Smooth muscle cell of the brain vasculature (primary cell): ENCODE measurements at regions not wholly inside any gene's neighbourhood (a gene's known extent, or its start where the extent isn't known, plus 50 kb on each side); places are given as distances from the start of the nearest gene placed in this dataset.

ENCODE experiments used
- DNase-seq: peaks from one replicate; pipeline ENCODE4 v3.0.0-alpha.2; 2012; ENCODE audit warnings: low read depth, low spot score

DNA sequence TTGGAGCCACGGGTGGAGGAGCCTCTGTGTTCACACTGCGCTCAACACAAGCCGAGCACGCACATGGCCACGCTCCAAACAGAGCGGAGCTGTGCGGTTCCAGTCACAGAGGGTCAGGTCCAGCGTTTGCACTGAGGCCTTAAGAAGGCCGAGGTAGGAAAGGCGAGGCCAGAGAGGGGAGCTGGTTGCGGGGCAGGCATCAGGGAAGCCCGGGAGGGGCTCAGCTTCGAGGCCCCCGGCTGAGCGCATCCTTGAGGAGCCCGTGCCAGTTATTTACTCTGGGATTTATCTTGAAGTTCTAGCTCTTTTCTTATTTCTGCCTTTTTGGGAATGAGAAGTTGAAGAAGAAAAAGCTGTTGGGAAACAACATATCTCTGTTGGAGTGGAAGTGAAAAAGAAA lies 140.8 kb downstream of the IRX1 start:
- no peak for DNase-seq

DNA sequence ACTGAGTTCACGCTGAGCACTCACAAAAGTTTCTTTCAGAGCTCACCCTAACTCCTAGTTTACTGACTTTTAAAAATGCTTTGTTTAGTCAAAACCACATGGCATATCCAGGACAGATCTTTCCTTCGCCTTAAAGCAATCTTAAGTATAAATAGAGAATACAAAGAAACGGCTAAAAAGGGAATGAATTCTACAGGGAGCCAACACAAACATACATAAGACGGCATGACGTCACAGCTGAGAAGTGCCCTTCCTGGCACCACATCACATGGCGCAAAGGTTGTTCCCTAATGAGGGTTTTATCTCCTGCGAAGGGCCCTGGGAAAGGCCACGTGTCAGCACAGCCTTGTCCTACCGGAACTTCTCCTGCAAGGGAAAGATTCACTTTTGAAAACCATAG lies 141.3 kb downstream of the IRX1 start:
- no peak for DNase-seq

DNA sequence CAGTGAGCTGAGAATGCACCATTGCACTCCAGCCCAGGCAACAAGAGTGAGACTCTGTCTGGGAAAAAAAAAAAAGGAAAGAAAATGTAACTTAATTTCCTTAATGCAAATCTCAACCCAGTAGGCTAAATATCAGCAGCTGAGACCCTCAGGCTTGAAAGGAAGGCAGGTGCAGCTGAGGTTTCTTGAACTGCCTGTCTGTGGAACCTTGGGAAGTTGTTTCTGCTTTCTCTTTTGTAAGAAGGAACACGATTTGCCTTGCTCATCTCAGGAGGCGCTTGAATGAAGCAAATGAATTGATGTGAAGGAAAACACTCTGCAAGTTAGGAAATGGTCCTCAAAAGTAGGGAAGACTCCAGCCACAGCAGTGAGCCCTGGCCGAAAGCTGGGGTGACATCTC lies 143.3 kb downstream of the IRX1 start:
- no peak for DNase-seq

DNA sequence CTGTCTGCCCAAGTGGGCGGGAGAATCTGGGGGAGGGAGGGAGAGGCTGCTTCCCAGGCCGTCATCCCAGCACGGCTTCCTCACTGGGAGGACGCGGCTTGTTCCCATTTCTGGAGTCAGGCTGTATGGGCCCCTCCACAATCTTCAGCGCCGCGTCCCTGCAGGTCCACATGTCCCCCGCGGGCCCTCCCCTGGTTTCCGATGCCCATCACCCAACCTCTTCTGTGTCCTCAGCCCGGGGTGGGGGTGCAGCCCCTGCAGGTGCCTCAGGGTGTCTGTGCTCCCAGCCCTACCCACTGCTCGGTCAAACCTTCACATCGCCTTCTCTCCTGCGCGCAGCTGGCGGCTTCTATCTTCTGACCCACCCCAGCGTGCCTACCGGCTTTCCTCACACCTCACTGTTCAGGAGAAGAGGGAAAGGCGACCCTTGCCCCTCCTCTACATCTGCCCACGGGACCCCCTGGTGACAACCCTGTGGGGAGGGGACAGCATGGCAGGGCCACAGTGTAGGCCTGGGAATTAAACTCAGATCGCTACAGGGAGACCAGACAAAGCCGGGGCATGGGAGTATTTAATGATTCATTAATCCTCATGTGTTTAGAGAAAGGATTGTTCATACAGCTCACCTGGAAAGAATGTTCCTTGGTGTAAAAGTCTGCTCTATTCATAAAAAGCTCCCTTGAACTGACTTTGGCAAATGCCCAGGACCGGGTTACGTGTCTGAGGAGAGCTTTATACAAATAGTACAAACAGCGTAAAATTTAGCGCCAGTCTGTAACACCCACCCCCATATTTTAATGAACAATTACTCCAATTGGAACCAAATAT lies 145.1 kb downstream of the IRX1 start:
- no peak for DNase-seq

DNA sequence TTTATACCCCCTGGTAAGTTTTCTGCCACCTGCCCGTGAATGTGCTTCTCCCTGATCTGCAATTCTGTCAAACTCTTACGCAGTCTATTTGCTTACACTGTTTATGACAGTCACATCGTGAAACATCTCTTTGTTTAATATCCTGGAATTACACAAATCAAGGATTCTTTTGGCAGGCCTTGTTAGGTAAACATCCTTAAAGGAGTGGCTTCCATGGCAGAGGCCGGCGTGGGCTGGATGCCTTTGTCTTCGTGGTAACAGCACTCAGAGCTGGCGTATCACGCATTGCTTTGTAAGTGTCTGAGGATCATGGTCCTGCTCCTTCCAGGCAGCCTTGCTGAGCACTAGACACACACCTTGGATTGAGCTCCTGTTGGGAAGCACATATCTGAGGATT lies 145.7 kb downstream of the IRX1 start:
- DNase-seq: no peak

DNA sequence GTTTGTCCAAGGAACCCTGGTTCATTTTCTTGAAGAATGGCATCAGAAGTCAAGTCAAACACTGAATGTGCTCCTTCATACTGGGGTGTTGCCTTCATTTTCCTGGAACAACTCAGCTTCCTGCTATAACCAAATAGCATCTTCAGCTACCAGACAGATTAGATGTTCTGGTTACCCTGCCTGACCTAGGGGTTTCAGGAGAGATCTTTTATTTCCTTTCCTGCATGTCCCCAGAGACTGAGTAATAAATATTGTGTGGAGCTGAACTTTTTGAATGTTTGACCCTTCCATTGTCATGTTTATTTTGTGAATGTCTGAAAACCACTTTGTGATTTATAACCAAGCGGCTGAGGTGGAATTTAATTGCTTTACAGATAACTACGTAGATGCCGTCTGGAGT lies 147.1 kb downstream of the IRX1 start:
- DNase-seq: no peak

DNA sequence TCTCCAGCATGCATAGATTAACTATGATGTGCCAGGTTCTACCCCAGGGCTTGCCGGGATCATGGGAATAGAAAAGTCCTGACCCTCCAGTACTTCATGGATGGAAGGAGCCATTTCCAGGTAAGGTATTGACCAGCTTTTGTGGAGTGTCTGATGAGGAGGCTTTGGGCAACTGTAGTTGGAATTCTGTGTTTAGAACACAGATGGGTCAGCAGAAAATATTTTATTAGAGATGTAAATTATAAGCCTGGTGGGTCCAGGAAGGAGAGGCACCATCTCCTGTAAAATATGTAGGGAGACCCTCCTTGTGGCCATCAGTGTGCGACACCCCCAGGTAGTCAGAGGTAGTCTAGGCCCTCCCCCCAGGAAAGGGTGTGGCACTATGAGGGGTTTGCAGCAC lies 156.2 kb downstream of the IRX1 start:
- no peak for DNase-seq

DNA sequence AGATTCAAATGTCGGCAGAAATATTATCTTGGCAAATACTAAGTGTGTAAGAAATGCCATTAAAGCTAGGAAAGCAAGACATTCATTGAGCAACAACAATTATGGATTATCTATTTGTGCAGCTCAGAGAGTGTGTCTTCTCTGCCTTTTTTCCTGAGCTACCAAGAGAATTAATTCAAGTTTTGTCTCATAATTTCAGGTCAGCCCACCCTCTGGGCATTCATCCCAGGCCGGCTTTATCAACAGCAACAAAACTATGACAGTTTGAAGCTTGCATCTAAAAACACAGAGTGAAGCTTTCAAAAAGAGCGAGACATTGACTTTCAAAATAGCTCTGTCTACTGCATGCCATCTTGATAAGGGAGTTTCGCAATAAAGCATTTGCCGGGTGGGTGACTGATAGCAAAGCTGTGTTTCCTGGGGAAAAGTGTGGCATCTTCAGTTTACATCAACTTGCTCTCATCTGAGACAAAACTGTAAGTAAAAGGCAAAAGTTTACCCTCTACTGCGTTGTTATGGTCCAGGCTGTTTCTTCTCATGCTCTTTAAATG lies 182.4 kb downstream of the IRX1 start:
- DNase-seq: no peak

DNA sequence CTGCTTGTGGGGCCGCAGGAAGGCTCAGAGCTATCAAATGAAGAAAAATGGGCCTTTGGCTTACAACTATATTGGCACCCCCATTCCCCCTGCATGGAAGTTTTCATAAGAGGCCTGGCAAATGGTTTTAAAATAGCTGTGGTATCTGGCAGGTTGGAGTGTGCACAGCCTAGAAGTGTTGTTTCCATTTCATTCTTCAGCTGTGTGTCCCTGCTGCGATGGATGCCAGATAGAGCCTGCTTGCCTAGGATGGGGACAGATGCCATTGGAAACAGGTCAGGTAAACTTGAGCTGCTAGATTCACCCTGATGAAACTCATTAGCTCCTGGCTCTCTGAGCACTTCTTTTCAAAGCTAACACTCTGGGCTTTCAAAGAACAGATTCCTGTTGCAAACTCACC lies 183.3 kb downstream of the IRX1 start:
- DNase-seq: no peak

DNA sequence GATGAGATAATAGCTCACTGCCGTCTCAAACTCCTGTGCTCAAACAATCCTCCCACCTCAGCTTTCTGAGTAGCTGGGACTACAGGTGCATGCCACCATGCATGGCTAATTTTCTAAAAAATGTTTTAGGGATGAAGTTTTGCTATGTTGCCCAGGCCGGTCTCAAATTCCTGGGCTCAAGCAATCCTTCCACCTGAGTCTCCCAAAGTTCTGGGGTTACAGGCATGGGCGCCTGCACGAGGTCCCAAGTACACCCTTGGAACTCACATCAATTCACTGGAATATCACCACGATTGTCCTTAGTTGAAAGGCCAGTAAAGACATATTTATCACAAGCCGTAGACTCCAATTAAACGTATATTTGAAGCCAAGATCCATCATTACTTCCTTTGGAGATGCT lies 184.6 kb downstream of the IRX1 start:
- DNase-seq: no peak

DNA sequence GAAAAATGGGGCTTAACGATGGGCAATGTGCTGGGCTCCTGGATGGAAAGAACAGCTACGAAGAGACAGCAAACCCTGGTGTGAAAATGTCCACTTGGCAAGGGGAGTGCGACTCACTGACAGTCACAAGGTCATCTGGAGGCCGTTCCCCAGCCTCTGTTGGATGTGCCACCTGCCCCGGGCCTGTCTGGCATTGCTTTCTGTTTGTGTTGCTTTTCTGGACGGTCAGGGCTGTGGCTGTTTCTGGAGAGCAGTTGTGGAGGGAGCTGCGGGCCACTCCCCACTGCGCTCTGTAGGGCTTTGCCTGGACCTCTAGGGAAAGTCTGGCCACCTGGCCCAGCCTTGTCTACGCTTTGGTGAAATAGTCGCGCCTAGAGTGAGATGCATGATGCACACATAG lies 185.3 kb downstream of the IRX1 start:
- DNase-seq: no peak

DNA sequence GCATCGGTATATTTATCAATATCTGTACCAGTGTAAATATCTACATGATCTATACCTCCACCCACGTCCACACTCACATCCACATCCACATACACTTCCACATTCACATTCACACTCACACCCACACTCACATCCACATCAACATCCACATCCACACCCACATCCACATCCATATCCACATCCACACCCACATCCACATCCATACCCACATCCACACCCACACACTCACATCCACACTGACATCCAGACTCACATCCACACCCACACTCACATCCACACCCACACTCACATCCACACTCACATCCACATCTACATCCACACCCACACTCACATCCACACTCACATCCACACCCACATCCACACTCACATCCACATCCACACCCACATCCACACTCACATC lies 189.2 kb downstream of the IRX1 start:
- DNase-seq: no peak

DNA sequence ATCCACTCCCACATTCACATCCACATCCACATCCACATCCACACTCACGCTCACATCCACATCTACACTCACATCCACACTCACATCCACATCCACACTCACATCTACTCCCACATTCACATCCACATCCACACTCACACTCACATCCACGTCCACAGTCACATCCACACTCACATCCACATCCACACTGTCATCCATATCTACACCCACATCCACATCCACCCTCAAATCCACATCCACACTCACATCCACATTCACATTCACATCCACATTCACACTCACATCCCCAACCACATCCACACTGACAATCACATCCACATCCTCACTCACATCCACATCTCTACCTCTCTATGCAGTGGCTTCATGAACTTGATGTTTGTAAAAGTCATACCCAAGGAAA lies 190.5 kb downstream of the IRX1 start:
- DNase-seq: no peak

DNA sequence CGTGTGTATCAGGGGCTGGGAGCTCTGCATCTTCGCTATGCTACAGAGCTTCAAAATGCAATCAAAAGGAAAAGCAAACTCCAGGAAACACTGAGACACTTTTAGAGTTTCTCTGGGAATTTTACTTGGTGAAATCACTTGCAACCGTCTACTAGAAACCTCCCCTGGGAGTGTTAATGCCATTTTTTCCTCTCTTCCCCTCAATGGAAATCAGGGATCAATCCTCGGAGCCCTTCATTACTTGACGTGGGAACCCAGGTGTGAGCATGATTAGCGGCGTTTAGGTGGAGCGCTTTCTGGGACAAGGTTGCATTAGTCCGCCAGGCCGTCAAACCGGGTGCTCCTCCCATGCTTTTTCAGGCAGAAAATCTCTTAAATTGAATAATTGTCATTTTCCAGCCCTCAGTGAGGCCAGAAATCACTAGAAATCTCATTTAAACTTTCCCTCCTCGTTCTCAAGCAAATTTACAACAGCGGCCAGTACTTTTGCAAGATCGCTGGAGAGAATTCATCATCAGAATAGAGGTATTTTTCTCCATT lies 191.3 kb downstream of the IRX1 start:
- no peak for DNase-seq

DNA sequence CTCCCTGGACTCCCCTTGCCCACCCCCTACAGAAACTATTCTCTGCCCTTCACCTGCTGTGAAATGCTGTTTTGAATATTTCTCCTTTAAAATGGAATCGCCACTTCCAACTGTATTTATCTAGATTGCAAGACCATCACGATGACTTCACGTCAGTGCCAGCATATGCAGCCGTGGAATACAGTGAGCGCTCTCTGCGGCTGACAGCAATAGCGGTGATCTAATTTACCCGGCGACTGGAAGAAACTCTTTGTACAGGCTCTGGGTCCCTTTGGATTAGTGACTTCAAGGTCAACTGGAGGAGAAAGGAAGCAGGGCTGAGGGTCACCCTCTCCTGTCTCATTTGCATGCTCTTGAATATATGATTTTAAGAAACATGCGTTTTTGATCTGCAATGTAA lies 192.0 kb downstream of the IRX1 start:
- no peak for DNase-seq

DNA sequence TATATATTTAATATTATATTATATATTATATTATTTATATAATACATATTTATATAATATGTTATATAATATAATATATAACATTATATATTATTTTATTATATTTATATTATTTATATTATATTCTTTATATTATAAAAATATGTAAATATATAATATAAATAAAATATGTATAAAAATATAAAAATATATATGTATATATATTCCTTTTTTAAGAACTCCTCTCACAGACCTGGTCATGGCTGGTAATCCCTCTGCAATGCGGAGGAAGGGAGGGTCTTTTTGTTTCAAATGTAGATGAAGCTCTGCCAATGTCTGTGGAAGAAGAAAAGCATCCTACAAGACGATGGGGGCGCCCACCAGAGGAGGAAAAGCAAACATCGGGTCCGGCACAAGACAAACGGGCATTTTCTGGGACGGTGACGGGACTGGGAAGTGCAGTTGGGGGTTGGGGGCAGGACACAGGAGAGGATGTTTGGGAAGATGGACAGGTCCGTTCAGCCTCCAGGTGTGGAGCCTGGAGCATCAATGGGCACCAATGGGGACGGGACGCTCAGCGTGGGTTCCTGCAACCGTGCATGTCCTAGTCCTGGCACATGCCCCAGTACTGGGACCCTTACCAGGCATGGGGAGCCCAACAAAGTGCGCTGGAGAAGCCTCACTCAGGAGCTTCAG lies 194.0 kb downstream of the IRX1 start:
- no peak for DNase-seq

DNA sequence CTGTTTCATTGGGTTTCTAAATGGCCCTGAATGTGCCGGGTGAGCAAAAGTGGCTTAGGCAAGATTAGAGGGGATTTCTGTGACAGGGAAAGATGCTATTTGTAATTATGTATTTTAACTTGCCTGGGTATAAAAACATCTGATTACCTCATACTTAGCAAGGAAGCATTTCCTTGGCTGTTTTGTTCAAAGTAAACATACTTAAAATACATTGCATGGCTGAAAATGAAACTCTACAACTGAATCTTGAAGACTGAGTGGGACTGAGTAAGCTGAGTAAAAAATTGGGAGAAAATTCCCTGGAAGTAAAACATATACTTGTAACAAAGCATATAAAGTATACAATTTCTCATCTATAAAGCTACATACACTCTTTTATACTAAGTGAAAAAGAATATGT lies 197.5 kb downstream of the IRX1 start:
- no peak for DNase-seq

DNA sequence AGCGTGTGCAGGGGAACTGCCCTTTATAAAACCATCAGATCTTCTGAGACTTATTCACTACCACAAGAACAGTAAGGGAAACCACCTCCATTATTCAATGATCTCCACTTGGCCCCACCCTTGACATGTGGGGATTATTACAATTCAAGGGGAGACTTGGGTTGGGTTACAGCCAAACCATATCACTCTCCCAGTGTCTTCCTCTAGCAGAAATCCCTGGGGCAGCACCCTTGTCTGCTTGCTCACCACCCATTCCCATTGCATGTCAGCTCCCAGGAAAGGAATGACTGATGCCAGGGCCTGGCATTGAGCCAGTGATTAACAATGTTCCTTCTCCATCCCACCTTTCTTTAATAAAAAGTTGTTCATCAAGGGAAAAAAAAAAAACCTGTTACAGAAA lies 199.0 kb downstream of the IRX1 start:
- DNase-seq: no peak

DNA sequence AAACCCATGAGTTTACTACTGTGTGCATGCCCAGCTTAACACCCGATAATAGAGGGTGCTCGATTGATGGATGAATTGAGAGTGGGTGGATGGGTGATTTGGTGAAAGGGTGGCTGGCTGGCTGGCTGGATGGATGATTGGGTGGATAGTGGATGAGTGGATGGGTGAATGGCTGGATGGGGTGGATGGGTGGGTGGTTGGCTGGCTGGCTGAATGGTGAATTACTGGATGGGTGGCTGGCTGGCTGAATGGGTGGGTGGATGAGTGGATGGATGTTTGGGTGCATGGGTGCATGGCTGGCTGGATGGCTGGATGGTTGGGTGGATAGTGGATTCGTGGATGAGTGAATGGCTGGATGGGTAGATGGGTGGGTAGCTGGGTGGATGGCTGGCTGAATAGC lies 201.1 kb downstream of the IRX1 start:
- no peak for DNase-seq

DNA sequence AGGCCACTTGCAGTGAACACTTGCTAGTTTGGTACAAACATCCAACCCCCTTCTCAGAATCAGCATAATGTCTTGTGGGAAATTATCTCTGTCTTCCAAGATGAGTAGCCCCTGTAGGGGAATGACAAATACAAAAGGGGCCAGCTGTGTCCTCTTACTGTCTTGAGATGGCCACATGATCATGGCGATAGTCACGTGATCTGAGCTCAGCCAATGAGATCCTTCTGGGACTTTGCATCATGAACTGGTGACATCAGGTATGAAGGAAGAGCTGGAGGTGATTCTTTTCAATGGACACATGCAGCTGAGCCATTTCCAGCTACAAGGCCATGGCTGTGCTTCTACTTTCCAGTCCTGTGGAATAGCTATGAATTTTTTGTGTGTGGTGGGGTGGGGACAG lies 206.3 kb downstream of the IRX1 start:
- no peak for DNase-seq

DNA sequence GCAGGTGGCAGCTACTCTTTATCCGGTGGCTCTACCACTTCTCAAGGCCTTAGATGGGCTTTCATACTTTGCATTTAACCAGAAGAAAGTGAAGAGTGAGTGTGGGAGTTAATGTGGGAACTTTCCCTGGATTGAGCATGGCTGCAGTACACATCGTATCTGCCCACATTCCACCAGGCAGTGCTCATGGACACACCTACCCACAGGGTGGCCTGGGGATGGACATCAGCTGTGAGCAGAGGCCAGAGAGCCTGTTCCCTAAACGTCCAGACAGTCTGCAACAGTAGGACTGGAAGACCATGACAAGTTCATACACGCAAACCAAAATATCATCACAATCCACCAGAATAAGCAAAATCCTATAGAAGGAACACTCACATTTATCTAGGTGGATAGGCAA lies 213.8 kb downstream of the IRX1 start:
- DNase-seq: no peak

DNA sequence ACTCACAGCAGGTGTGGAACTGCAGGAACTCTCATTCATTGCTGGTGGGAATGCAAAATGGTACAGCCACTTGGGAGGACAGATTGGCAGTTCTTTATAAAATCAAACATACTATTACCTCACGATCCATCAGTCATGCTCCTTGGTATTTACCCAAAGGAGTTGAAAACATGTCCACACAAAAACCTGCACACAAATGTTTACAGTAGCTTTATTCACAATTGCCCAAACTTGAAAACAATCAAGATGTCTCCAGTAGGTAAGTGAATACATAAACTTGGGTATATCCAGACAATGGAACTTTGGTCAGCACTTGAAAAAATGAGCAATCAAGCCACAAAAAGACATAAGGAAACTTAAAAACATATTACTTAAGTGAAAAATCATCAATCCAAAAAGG lies 215.5 kb downstream of the IRX1 start:
- no peak for DNase-seq

DNA sequence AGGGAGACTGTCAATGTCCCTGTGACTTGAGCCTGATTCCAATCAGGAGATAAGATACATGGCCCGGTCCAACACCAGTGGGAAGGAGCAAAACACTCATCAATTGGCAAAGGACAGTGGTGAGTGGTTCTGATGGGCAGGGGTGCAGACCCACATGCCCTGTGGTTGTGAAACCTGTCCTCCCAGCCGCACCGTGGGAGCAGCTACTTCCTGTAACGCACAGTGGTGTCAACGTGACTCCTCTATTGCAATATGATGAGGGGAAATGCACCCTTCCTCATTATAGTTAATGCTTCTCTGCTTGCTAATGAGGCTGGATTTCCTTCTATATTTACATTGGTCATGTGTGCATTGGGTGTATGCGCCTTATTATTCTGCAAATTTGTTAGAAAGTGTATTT lies 223.0 kb downstream of the IRX1 start:
- no peak for DNase-seq
